ENCODE measurements at regions not wholly inside any gene's neighbourhood (a gene's known extent, or its start where the extent isn't known, plus 50 kb on each side); places are given as distances from the start of the nearest gene placed in this dataset.

DNA sequence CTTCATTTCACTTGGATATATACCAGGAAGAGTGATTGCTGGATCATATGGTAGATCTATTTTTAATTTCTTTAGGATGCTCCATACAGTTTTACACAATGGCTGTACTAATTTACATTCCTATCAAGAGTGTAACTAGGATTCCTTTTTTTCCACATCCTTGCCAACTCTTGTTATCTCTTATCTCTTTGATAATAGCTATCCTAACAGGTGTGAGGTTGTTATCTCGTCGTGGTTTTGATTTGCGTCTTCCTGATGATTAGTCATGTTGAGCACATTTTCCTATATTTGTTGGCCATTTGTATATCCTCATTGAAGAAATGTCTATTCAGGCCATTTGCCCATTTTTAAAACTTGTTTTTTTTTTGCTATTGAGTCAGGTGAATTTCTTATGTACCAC is 552.4 kb downstream of the RFPL4B start:
- H3K9ac ChIP-seq = no peak overlapping the region
- WGBS (ENCODE audit: low lambda C conversion rate) = 82% methylated on average over 3 of the region's 3 CpGs
- H3K27me3 ChIP-seq (ENCODE audit: insufficient read depth) = no peaks in the 10 kb centered on the region
- no peak for TF ChIP-seq RCOR1 (IDR thresholded peaks at IDR 0.05; ENCODE audit: low read length)
- TF ChIP-seq, protein P1, sequence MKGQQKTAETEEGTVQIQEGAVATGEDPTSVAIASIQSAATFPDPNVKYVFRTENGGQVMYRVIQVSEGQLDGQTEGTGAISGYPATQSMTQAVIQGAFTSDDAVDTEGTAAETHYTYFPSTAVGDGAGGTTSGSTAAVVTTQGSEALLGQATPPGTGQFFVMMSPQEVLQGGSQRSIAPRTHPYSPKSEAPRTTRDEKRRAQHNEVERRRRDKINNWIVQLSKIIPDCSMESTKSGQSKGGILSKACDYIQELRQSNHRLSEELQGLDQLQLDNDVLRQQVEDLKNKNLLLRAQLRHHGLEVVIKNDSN (IDR thresholded peaks at IDR 0.05; ENCODE audit: borderline replicate concordance, low read depth) = no peak
- TF ChIP-seq FOXJ3 (CRISPR knock-in tag; IDR thresholded peaks at IDR 0.05) = no peak
- TF ChIP-seq SIN3A (IDR thresholded peaks at IDR 0.05; ENCODE audit: borderline replicate concordance, low read depth, low read length) = no peak
- TF ChIP-seq ZBTB33 (IDR thresholded peaks at IDR 0.05; ENCODE audit: borderline replicate concordance, low read depth) = no peak
- no peak for TF ChIP-seq TEAD4 (IDR thresholded peaks at IDR 0.05; ENCODE audit: borderline replicate concordance, insufficient read depth)
- TF ChIP-seq MEF2A (IDR thresholded peaks at IDR 0.05; ENCODE audit: borderline replicate concordance, low read depth) = no peak
- no peak for TF ChIP-seq SMC3 (IDR thresholded peaks at IDR 0.05; ENCODE audit: low read depth, low read length)
- TF ChIP-seq IRF3 (IDR thresholded peaks at IDR 0.05; ENCODE audit: low read depth, low read length) = no peak
- TF ChIP-seq TCF12 (IDR thresholded peaks at IDR 0.05) = no peak
- TF ChIP-seq CTCF (IDR thresholded peaks at IDR 0.05) = no peak
- TF ChIP-seq TAF1 (IDR thresholded peaks at IDR 0.05; ENCODE audit: borderline replicate concordance, low read depth, low read length) = no peak
- TF ChIP-seq NFIC (IDR thresholded peaks at IDR 0.05; ENCODE audit: borderline replicate concordance) = no peak
- DNase-seq = no peak
- no peaks in the 10 kb centered on the region for H4K20me1 ChIP-seq (ENCODE audit: insufficient read depth)
- no peaks in the 10 kb centered on the region for H3K4me1 ChIP-seq (ENCODE audit: control insufficient read depth in 1 of 2, insufficient read depth in 2 of 2, low read depth in 1 of 2, low read length in 1 of 2)
- H3K9me2 ChIP-seq = no peaks in the 10 kb centered on the region
- H3K4me2 ChIP-seq = no peak overlapping the region
- H2AFZ ChIP-seq (ENCODE audit: low read depth) = no peak overlapping the region
- no peaks in the 10 kb centered on the region for H3K36me3 ChIP-seq (replicated peaks in 1 of 2; ENCODE audit: control insufficient read depth in 1 of 2, insufficient read depth in 2 of 2, low read length in 1 of 2)
- 0 out of 2 replicates have a peak, but pooled peaks cover 8% of the 10 kb centered on the region for H3K9me3 ChIP-seq
- ChIA-PET POLR2A (no interaction called here), CTCF (no interaction called here)
- no peaks in the 10 kb centered on the region for H3K79me2 ChIP-seq (ENCODE audit: insufficient read depth)
- no peaks in the 10 kb centered on the region for H3F3A ChIP-seq (replicated peaks; ENCODE audit: insufficient read depth)
- no peak overlapping the region for H3K27ac ChIP-seq (ENCODE audit: low read depth in 2 of 2, low read length in 1 of 2)
- no peak overlapping the region for H3K4me3 ChIP-seq (ENCODE audit: low read depth in 2 of 2, low read length in 1 of 2)

Data from SK-N-SH (cell line).